NCI-H2029 treated with DMSO at 0.1 percent for 48 hours (cell line): ENCODE measurements at regions not wholly inside any gene's neighbourhood (a gene's known extent, or its start where the extent isn't known, plus 50 kb on each side); places are given as distances from the start of the nearest gene placed in this dataset.

Source experiments
- DNase-seq: peaks from one replicate; lab custom pipeline; 2025; lab: John Stamatoyannopoulos, UW

DNA sequence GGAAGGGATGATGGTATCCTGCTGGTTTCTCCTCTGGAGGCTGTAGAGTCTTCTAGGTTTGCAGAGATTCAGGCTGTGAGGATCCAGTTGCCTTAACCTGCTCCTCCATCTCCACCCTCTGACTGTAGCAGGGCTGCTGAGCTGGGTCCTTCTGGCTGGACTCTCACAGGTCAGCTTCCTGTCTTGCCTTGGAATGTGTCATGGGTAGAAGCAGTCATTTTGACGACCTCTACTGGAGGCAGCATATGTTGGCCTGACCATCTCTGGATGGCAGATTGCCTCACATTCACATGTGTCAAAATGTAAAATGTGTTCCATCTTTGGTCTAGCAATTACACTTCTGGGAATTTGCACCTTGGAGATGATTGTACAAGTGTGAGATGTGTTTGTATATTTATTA lies 504.4 kb upstream of the EEF2KMT start:
- no peak for DNase-seq

DNA sequence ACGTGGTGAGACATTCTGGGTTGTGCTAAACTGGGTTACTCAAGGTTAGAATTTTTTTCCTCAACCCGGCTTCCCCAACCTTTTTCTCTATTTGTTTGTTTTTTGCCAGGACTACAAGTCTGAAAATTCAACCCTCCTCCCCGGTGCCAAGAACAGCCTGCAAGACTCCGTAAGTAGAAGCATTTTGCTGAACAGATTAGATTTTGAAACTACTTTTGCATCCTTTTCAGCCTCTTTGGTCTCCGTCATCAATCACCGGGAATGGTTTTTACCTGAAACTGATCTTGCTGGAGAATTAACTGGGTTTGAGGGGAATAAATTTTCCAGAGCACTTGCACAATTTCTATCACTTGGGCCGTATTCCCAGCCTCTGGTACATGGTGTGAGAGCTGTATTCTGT lies 501.2 kb upstream of the EEF2KMT start:
- no peak for DNase-seq

DNA sequence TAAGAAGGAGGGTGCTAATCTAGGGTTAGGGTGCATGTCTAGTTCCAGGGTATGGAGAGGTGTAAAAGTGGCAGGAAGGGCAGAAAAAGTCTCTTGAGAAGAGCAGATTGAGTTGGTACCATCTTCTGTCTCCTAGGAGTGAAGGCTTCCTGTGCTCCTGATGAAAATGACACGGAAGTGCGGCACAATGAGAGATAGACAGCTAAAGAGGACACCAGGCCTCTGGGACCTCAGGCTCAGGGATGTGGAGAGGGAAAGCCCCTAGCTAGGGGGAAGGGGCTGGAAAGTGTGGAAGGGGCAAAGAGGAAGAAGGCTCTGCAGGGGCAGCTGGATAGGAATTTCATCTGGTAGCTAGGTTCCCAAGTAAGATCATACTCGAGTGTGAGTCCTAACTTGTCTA lies 498.3 kb upstream of the EEF2KMT start:
- DNase-seq = no peak

DNA sequence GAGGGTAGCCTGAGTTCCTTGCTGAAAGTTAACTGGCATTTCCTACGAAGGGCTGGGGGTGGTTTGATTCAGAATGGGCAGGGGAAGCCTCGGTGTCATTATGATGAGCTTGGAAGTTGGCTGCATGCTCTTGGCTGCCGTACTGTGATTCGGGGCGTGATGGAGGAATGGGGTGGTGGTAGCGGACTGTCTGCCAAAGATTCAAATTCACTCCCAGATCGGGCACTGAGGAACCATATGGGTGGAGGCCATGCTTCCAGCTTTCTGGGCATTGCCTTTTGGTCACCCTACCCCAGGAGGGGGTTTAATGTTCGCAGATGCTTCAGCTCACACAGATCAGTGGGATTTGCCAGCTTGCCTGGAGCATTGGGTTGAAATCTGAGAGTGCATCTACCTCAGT lies 492.8 kb upstream of the EEF2KMT start:
- no peak for DNase-seq

DNA sequence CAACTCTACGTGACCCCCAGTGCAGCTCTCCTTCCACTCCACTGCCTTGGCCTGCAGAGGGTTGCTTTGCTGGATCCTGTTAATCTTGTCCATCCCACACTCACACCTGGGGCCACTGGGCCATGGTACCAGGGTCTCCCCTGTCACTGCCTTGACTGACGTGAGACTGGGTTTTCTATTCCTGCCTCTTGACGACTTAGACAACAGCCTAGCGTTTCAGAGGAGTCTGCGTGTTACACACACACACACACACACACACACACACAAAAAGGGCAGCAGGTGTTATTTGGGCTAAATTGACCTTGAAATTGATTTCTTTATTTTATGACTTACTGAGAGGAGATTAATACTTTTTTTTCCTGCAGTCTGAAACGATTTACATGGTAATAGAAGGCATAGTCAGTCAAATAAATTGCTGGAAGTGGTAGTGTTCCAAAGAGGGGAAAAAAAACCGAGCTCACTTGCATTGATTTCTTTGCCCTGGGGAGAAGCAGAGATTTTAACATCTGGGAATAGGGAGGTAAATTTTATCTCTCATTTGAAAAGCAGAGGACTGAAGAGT lies 492.3 kb upstream of the EEF2KMT start:
- DNase-seq = no peak

DNA sequence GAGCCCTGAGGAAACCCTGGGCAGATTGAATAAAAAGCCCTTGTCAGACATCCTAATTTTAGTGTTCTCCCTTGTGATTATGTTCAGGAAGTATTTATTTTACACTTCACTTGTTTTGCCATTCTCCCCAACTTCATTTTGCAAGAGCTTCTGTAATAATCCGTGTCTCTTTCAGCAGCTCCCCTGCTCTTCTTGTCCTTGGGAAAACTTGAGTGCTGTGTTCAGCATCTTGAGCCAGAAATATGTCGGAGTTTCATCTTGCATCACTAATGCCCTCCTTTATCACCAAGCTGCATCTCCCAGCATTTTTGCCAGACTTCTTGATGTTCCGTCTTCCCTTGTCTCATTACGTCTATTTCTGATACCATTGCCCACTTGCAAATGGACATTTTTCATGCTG lies 486.5 kb upstream of the EEF2KMT start:
- no peak for DNase-seq

DNA sequence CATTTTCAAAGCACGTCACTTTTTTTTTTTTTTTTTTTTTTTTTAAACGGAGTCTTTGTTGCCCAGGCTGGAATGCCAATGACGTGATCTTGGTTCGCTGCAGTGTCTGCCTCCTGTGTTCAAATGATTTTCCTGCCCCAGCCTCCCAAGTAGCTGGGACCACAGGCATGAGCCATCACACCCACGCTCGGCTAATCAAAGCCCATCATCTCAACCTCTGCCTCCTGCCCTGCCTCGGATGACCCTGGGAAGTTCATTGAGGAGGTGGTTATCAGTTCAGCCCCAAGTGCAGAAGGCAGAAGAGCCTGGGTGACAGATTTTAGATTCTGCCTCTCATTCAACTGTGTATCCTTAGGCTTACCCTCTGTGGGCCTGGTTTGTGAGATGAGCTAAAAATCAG lies 484.9 kb upstream of the EEF2KMT start:
- no peak for DNase-seq

DNA sequence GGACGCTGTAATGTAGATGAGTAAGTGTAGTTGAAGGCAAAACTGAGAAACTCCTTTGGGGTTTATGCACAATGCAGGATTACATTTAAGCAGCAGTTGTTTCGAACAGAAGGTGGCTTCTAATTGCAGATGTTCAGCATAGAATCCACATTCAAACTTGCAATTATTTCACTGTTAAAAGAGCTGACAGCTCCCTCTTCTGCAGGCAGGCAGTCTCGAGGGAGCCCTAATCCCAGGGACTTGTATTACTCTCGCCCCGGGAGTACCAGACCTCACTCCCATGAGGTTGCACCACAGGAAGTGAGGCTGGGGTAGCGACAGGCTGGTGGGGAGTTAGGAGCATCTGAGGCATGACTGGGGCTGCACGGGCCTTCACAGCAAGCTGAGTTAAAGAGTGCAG lies 484.3 kb upstream of the EEF2KMT start:
- no peak for DNase-seq

DNA sequence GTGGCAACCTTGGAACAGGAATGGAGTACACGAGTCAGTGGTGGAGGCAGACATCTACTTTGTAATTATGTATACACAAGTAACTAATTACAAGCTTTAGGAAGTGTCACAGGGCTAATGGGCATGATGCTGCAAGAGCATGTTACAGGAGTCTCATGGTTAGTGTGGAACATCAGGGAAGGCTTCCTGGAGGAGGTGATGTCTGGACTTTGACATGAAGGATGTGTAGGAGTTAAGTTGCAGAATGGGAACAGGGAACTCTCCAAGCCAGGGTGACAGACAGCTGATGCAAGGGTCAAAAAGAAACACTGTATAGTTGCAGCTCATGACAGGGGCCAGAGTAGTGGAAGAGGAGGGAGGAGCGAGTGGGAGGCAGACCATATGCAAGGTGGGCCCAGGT lies 483.8 kb upstream of the EEF2KMT start:
- DNase-seq = no peak

DNA sequence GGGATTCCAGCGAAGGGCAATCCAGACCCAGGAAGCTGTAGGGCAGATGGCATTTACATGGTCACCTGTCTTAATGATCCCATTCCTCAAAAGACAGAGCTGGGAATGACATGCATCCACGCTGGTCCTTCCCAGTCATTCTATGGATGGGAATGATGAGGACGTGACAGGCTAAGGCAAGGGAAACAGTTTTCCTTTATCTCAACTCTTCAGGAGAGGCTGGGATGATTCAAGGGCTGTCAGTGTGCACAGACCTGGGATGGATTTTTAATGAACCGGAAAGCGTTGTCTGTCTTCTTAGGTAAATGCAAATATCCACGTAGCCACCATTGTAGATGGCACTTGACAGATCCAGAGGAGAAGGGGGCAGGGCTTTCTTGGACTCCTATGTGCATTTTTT lies 483.2 kb upstream of the EEF2KMT start:
- DNase-seq = no peak

DNA sequence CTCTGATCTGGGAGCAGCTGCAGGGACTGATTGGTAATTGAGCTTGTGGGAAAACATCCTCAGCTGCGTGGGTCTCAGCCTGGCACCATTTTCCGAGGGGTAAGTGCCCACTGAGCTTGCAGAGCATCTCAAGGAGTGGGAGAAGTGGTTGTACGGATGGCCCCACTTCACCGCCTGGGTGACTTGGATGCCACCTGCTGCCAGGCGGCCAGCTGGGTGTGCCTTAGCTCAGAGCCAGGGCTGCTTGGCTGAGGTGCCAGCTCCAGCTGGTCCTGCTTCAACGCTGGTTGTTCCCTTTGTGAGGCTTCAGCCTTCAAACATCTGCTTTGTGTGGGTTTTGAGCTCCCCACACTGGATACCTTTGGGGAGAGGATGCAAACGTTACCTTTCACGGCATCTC lies 482.7 kb upstream of the EEF2KMT start:
- peak; percentile 19 for DNase-seq

DNA sequence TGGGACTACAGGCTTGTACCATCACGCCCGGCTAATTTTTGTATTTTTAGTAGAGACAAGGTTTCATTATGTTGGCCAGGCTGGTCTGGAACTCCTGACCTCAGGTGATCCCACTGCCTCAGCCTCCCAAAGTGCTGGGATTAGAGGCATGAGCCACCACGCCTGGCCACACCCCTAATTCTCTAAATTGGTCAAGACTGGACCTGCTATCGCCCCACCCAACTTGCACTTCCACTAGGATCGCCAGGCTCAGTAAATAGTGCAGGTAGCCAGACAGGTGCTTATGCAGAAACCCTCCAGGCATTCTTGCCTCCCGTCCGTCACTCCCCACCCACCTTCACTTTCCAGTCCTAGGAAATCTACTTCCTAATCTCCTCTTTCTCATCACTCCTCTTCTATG lies 481.4 kb upstream of the EEF2KMT start:
- DNase-seq = no peak

DNA sequence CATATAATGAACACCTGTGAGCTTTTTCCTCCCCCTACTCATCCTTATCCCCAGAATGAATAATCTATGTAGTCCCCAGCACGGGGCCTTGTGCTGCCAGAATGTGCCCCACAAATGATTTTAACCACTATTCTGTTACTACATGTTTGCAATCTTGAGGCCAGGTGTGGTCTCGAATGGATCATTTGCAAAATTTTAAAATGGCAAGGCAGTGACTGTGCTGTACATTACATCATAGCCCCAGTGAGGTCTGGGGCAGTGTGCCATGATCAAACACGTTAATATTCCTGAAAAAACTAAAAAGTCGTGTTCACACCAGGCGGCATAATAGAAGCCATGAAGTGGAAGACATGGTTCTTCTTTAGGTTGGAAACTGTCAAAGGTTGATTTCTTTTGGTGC lies 479.9 kb upstream of the EEF2KMT start:
- no peak for DNase-seq

DNA sequence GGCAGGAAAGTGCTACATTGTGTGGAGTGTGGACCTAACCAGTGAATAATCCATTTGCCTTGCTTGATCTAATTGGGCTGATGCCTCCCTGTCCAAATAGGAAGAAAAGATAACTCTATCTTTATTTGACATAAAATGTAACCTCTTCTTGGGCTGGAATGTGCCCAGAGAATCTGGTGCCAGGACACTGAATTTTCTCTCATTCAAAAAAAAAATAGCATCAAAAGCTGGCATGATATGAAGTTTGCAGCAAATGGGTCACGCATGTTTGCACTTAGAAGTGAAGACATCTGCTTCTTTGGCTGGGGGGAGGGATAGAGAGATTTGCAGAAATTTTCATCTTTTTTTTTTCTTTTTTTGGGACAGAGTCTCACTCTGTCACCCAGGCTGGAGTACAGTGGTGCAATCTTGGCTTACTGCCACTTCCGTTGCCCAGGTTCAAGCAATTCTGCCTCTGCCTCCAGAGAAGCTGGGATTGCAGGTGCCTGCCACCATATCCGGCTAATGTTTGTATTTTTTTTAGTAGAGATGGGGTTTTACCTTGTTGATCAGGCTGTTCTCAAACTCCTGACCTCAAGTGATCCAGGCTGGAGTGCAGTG lies 478.2 kb upstream of the EEF2KMT start:
- no peak for DNase-seq

DNA sequence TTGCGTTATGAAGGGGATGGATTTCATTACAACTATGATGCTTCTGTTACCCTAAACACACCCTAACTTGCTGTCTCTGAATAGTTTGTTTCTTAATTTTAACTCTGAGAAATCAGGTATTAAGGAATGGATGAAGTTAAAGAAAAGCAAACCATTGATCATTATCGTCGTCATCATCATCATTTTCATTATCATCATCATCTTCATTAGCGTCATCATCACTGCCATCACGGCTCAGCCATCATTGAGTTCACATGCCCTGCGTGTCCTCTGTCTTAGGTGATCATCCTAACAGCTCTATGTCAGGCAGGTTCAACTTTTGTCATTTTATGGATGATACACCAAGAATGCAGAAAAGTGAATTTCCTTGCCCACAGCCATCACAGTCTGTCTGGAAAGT lies 477.5 kb upstream of the EEF2KMT start:
- DNase-seq = no peak

DNA sequence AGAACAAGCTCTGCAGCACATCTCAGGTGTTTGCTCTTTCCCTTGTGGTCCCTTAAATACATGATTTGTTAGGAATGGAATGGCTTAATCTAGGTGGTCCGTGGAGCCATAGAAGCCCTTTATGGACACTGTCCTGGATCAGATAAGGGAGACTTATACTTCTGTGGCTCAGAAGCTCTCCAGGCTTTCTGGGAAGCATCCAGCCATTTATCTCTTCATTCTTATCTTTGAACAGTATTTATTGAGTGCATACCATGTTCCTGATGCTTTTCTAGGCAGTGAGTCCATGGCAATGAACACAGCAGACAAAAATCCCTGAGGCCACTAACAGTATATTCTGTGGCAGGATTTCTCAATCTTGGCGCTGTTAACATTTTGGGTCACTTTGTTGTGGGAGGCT lies 474.5 kb upstream of the EEF2KMT start:
- DNase-seq = no peak

DNA sequence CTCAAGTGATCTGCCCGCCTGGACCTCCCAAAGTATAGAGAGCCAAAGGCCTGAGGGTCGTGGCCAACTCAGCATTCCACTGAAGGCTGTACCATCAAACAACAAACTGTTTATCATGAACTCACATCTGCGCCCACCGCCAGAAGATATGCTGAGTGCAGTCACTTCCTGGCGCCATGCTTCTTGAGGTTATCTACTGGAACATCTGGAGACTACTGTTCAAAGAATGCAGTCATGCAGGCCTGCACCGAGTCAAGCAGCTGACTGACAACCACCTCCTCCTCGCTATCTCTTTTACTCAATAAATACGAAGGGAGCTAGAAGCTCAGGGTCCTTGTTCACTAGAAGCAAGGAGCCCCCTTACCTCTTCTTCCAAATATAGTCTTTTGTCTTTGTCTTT lies 473.9 kb upstream of the EEF2KMT start:
- no peak for DNase-seq

DNA sequence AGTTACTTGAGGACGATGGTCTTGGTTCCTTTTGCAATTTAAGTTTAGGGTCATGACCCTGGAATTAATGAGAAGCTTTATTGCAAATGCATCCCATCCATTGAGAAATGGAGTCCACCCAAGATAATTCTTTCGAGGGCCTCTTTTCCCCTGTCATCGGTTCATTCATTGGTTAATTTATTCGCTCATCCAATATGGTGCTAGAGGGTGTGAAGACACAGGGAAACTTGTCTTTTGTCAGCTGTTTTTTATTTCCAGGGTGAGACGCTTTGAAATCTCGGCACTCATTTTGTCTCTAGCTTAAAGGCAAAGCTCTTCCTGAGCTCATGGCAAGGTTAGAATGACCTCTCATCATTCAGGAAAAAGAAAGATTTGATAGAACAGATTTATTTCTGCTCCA lies 464.2 kb upstream of the EEF2KMT start:
- DNase-seq = no peak

DNA sequence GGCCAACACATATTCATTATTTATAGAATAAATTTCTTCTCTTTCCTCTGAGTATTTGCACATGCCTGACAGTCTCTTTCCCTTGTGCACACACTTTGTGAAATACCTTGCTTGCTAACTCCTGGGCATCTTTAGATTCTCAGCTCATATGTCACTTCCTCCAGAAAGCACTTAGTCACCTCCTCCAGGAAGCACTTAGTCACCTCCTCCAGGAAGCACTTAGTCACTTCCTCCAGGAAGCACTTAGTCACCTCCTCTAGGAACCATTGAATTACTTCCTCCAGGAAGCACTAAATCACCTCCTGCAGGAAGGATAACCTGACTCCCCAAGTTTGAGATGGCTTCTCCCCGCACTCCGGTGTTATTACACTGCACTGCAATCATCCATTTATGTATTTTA lies 462.5 kb upstream of the EEF2KMT start:
- no peak for DNase-seq

DNA sequence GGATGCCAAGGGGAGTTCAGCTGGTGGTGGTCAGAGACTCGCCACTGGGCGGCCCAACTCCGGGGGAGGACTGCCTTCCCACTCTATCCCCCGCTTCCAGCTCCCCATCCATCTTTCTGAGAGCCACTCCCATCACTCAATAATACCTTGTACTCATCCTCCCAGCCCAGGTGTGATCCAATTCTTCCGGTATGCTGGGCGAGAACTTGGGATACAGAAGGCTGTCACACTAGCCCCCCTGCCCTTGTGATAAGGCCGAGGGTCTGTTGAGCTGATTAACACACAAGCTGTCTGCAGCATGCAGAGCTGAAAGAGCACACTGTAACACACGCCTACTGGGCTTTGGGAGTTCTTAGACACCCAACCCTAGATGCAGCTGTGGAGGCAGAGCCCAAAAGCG lies 460.4 kb upstream of the EEF2KMT start:
- no peak for DNase-seq

DNA sequence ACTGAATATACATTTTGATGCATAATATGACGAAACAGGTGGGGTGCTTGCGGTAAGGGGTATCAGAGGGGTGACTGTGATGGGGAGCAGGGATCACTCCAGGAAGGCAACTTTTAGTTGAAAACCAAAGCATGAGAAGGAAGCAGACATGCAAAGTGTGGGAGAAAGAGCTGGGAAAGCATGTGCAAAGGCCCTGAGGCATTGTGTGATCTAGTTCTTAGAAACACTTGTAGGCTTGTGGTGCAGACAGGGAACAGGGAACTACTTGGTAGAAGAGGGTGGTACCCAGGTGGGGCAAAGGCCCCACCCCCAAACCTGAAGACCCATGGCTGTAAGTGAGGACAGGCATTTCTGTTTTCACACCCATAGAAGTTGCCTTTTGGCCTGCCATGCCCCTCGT lies 459.9 kb upstream of the EEF2KMT start:
- DNase-seq = no peak

DNA sequence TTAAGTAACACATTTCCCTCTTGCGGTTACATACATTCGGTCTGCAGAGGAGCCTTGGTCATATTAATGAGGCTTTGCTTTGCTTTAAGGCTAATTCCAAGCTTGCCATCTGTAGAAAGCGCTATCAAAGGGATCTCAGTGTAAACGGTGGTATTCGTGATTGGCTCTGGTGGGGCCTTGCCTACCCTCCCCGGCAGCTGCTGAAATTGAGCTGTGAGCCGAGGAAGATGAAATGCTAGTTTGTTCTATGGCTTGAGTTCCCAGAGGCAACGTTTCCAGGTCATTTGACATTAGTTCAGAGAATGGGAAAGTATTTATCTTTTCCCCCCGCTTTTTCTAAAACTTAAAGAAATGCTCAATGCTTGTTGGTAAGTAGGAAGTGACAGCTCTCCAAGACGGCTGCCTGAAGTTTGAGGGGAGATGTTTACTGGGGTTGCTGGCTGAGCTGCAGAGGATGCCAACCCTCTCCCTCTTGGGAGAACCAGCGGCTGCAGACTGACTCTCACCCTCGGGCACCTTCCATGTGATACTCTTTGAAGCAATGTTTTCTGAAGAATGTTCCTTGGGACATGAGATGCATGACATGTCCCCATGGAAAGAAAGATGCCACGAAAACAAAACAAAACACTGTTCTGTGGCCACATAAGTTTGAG lies 458.7 kb upstream of the EEF2KMT start:
- DNase-seq = no peak

DNA sequence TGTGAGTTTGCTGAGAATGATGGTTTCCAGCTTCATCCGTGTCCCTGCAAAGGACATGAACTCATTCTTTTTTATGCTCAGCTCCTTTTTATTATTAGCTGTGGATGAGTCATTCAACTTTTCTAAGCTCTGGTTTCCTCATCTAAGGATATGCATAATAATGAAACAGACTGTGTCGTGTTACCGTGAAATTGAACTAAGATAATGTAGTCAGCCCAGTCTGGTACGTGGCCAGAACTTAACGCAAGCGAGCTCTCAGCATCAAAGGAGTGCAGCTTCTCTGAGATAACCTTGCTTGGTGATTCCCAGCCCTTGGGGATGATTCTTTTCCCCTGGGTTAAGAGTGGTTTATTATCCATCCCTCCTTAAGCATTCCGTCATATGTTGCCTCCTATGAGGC lies 454.3 kb upstream of the EEF2KMT start:
- no peak for DNase-seq

DNA sequence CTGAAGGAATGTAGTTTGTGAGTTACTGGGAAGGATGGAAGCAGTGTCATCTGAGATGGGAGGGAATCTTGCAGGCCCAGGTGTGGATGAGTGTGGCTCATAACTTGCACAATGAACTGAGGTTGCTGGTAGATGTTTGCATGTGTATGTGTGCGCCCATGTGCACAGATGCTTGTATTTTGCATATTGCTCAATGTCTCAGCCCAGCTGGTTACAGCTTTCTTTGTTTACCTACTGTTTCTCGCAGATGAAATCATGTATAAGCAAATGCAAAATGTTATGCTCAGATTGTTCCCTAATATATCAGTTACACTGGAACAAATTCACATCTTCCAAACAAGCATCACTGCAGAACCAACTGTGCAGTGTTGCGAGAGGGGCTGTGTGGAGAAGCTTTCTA lies 452.2 kb upstream of the EEF2KMT start:
- no peak for DNase-seq
